Epithelial cell of esophagus (primary cell): ENCODE measurements at regions not wholly inside any gene's neighbourhood (a gene's known extent, or its start where the extent isn't known, plus 50 kb on each side); places are given as distances from the start of the nearest gene placed in this dataset.

Experiments
- DNase-seq: peaks from one replicate; pipeline ENCODE4 v3.0.0; 2010; ENCODE audit warnings: low read depth
- H3K4me3 ChIP-seq: 2 replicates; pipeline ENCODE4 v1.5.1; 2011; ENCODE audit warnings: mild to moderate bottlenecking, low read length, control low read depth
- TF ChIP-seq, protein P1 (sequence below): IDR thresholded peaks from 2 replicates; pipeline ENCODE4 v1.5.1; 2011; ENCODE audit warnings: low read depth, mild to moderate bottlenecking, low read length, control low read depth, inconsistent platforms; ENCODE audit not compliant: insufficient read depth; ENCODE audit errors: missing control alignments

- TF ChIP-seq, protein P1, sequence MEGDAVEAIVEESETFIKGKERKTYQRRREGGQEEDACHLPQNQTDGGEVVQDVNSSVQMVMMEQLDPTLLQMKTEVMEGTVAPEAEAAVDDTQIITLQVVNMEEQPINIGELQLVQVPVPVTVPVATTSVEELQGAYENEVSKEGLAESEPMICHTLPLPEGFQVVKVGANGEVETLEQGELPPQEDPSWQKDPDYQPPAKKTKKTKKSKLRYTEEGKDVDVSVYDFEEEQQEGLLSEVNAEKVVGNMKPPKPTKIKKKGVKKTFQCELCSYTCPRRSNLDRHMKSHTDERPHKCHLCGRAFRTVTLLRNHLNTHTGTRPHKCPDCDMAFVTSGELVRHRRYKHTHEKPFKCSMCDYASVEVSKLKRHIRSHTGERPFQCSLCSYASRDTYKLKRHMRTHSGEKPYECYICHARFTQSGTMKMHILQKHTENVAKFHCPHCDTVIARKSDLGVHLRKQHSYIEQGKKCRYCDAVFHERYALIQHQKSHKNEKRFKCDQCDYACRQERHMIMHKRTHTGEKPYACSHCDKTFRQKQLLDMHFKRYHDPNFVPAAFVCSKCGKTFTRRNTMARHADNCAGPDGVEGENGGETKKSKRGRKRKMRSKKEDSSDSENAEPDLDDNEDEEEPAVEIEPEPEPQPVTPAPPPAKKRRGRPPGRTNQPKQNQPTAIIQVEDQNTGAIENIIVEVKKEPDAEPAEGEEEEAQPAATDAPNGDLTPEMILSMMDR = no peak
- no peak for DNase-seq
These were observed 182.0 kb upstream of the SPOPL start for GRCh38 chr2:138319616-138320015.

GRCh38 chr2:138321458-138321857 is 180.1 kb upstream of the SPOPL start:
- TF ChIP-seq, protein P1 = no peak
- peak; percentile 23 for DNase-seq

More at GRCh38 chr2:138319616-138320015, 182.0 kb upstream of the SPOPL start:
- no peak overlapping the region for H3K4me3 ChIP-seq

DNA sequence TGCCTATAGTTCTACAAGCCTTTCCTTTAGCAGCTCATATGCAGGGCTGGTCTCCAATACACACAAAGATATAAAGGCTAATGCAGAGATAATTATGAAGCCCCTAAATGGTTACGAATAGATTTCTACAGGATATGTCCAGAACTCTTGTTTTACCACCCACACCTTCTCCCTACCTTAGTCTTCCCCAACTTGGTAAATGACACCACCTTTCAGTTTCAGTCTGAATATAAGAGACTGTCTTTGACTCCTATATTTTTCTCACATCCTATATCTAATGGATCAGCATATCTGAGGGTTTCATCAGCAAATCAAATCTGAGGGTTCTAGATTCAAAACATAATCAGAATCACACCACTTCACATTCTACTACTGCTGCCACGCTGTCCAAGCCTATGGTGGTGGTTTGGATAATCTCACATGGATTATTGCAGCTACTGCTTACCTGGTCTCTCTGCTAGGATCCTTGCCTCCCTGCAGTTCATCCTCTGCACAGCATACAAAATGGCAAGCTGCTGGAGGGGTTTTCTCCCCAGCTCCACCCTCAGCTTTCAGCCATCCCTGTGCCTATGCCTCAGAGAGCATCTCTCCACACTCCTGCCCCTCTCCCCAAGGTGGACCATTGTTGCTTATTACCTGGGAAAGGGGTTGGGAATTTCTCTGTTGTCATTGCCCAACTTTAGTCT is 178.0 kb upstream of the SPOPL start:
- TF ChIP-seq, protein P1 = no peak
- no peak for DNase-seq
- no peak overlapping the region for H3K4me3 ChIP-seq

More at GRCh38 chr2:138321458-138321857, 180.1 kb upstream of the SPOPL start:
- no peak overlapping the region for H3K4me3 ChIP-seq

DNA sequence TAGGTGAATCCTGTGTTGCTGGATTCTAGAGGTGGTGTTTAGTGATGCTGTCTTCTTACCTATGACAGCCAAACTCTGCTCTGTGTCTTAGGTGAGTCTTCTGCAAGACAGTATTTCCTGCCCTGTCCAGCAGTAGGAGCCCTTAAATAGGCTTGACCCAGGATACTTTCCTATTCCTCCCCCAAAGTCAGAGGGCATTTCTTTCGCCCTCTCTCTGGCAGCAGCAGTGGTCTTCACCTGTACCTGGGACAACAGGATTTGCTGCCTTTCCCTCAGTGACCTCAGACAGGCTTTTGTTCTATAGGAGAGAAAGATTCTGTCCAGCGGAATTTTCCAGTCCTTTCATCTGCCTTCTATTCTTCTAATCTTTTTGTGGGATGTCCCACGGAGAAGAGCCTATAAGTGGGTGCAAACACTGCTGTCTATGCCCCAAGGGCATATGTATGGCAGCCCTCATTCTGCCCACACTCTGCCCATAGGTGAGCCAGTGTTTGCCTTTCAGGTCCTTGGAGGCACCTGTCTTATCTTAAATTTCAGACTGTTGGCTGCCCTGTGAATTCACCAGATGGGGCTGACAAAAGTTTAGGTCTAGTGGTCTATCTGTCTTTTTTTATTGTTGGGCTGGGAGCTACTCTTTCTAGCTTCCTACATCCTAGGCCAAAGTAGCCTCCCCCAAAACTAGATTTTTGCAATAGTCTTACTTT is 177.3 kb upstream of the SPOPL start:
- DNase-seq = peak; percentile 7
- TF ChIP-seq, protein P1 = no peak
- H3K4me3 ChIP-seq = no peak overlapping the region

DNA sequence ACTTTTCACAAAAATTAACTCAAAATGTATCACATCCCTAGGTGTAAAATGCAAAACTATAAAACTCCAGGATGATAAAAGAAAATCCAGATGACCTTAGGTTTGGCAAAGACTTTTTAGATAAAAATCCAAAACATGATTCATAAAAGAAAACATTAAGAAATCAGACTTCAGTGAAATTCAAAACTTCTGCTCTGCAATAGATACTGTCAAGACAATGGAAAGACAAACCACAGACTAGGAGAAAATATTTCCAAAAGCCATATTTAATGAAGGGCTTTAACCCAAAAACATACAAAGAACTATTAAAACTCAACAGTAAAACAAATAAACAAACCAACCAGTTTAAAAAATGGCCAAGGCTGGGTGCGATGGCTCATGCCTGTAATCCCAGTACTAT is 173.6 kb upstream of the SPOPL start:
- no peak overlapping the region for H3K4me3 ChIP-seq
- TF ChIP-seq, protein P1 = no peak
- no peak for DNase-seq

DNA sequence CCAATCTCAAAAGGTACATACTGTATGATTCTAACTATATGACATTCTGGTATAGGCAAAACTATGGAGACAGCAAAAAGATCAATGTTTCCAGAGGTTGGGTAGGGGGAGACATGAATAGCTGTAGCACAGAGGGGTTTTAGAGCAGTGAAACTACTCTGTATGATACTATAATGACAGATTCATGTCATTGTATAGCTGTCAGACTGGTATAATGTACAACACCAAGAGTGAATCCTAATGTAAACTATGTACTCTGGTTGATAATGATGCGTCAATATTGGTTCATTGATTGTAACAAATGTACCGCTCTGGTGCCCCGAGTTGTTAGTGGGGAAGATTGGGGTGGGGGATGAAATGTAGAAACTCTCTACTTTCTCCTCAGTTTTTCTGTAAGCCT is 172.4 kb upstream of the SPOPL start:
- TF ChIP-seq, protein P1 = no peak
- H3K4me3 ChIP-seq = no peak overlapping the region
- no peak for DNase-seq
